Posterior cingulate gyrus (tissue), 11 donors: ENCODE measurements at regions not wholly inside any gene's neighbourhood (a gene's known extent, or its start where the extent isn't known, plus 50 kb on each side); places are given as distances from the start of the nearest gene placed in this dataset.
A peak's percentile ranks its signal among the peaks of the same experiment; 100 is the strongest.

Experiments
- DNase-seq, 10 donors: peaks; one replicate each; pipeline versions ENCODE4 v3.0.0 to v3.0.0-alpha.2; 2020 to 2021; ENCODE audit warnings: mixed read lengths in 3 of 10
- intact Hi-C: fragments of 100-400 bp; cut with DNase I; formaldehyde crosslinking; loops from one replicate; pipeline ENCODE4 v1.15.1; 2023

GRCh38 chr7:85750454-85750949 is 563.6 kb upstream of the SEMA3D start:
- intact Hi-C loops = no loop called here
- DNase-seq = peak in 4 of 10 donors; percentile 11 to 49 (median 20)

GRCh38 chr7:85749696-85750453 is 563.0 kb upstream of the SEMA3D start:
- peak in 1 of 10 donors; percentile 50 for DNase-seq
- intact Hi-C loops = no loop called here

GRCh38 chr7:85748861-85749260 is 562.0 kb upstream of the SEMA3D start:
- no peak for DNase-seq
- intact Hi-C loops = no loop called here

GRCh38 chr7:85737426-85737825 is 550.6 kb upstream of the SEMA3D start:
- intact Hi-C loops = no loop called here

GRCh38 chr7:85736085-85736484 is 549.2 kb upstream of the SEMA3D start:
- peak in 1 of 10 donors; percentile 43 for DNase-seq
- intact Hi-C loops = no loop called here

More at GRCh38 chr7:85737426-85737825, 550.6 kb upstream of the SEMA3D start:
- DNase-seq = no peak

GRCh38 chr7:85734823-85735222 is 548.0 kb upstream of the SEMA3D start:
- intact Hi-C loops = no loop called here
- no peak for DNase-seq

GRCh38 chr7:85733169-85733915 is 546.5 kb upstream of the SEMA3D start:
- DNase-seq = no peak
- intact Hi-C loops = no loop called here

GRCh38 chr7:85730012-85730411 is 543.2 kb upstream of the SEMA3D start:
- peak in 1 of 10 donors; percentile 37 for DNase-seq
- intact Hi-C loops = no loop called here

GRCh38 chr7:85725026-85725425 is 538.2 kb upstream of the SEMA3D start:
- no peak for DNase-seq
- intact Hi-C loops = no loop called here

GRCh38 chr7:85719981-85720953 is 533.4 kb upstream of the SEMA3D start:
- DNase-seq = no peak
- intact Hi-C loops = no loop called here

- DNase-seq = no peak
- intact Hi-C loops = no loop called here
Observed at GRCh38 chr7:85716353-85716752, 529.5 kb upstream of the SEMA3D start.

- no peak for DNase-seq
- intact Hi-C loops = no loop called here
Observed at GRCh38 chr7:85714951-85715350, 528.1 kb upstream of the SEMA3D start.

GRCh38 chr7:85714043-85714578 is 527.3 kb upstream of the SEMA3D start:
- DNase-seq = no peak
- intact Hi-C loops = no loop called here

- DNase-seq = no peak
- intact Hi-C loops = no loop called here
Observed at GRCh38 chr7:85713171-85713570, 526.3 kb upstream of the SEMA3D start.

- DNase-seq = no peak
- intact Hi-C loops = no loop called here
Observed at GRCh38 chr7:85711894-85712293, 525.0 kb upstream of the SEMA3D start.

- DNase-seq = no peak
- intact Hi-C loops = no loop called here
Observed at GRCh38 chr7:85710960-85711359, 524.1 kb upstream of the SEMA3D start.

GRCh38 chr7:85708221-85708620 is 521.4 kb upstream of the SEMA3D start:
- DNase-seq = no peak
- intact Hi-C loops = no loop called here

GRCh38 chr7:85705076-85705475 is 518.2 kb upstream of the SEMA3D start:
- no peak for DNase-seq
- intact Hi-C loops = no loop called here

- intact Hi-C loops = no loop called here
- DNase-seq = no peak
Observed at GRCh38 chr7:85703251-85704010, 516.6 kb upstream of the SEMA3D start.

- intact Hi-C loops = no loop called here
- no peak for DNase-seq
Observed at GRCh38 chr7:85702348-85702747, 515.5 kb upstream of the SEMA3D start.
